Stimulated activated CD4-positive, alpha-beta T cell treated with anti-CD3 and anti-CD28 coated beads, Interleukin-15, amount 100 ng/mL, for 48 hours (primary cell): ENCODE measurements at regions not wholly inside any gene's neighbourhood (a gene's known extent, or its start where the extent isn't known, plus 50 kb on each side); places are given as distances from the start of the nearest gene placed in this dataset.

Experiments
- DNase-seq, 2 donors: peaks; one replicate each; pipeline ENCODE4 v3.0.0-alpha.2; 2020; ENCODE audit warnings: low read depth in 2 of 2

DNA sequence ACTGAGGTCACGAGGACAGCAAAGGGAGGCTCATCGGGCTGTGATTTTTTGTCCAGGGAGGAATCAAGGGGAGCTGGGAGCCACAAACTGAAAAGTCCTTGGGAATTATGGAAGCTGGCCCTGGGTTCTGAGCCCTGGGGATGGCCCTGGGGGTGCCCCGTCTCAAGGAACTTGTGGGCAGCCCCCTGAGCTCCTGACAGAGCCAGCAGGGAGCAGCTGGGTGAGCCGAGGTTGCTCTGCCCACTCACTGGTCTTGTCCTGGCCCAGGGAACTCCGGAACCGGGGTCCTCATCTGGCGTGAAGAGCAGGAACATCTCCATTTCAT lies 61.3 kb upstream of the HDAC4 start:
- no peak for DNase-seq

- no peak for DNase-seq
Measured at GRCh38 chr2:239461291-239462190, 60.7 kb upstream of the HDAC4 start.

GRCh38 chr2:239460780-239461179 lies 60.0 kb upstream of the HDAC4 start:
- DNase-seq: no peak

- no peak for DNase-seq
Measured at GRCh38 chr2:239459606-239460005, 58.8 kb upstream of the HDAC4 start.

- DNase-seq: no peak
Measured at GRCh38 chr2:239459056-239459455, 58.2 kb upstream of the HDAC4 start.

- no peak for DNase-seq
Measured at GRCh38 chr2:239457586-239458445, 57.0 kb upstream of the HDAC4 start.

GRCh38 chr2:239456940-239457339 lies 56.1 kb upstream of the HDAC4 start:
- DNase-seq: no peak

- DNase-seq: no peak
Measured at GRCh38 chr2:239455436-239456203, 54.8 kb upstream of the HDAC4 start.

DNA sequence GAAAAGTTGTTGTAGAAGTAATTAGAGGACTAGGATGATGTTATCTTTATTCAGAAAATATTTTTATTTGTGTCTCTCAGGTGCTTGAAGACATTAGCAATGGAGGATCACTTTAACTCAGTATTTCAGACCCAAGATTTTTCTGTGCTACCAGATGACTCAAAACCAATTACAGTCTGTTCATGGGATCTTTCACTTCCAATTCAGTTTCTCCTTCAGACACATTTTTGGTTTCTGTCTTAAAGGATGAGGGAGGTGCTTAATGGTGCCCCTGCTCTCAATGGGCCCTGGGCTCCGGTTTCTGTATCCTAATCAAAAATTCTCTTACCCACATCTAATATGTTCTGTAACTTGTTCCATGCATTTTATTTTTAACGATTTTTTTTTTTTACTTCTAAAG lies 53.7 kb upstream of the HDAC4 start:
- DNase-seq: no peak
